LNCAP (cell line): ENCODE measurements at regions not wholly inside any gene's neighbourhood (a gene's known extent, or its start where the extent isn't known, plus 50 kb on each side); places are given as distances from the start of the nearest gene placed in this dataset.

Experiments
- CTCF ChIP-seq: fragments of 450-650 bp; IDR thresholded peaks from 2 replicates; pipeline ENCODE4 v1.5.1; 2017; ENCODE audit warnings: mild to moderate bottlenecking

GRCh38 chr6:93894521-93894920 is 475.2 kb upstream of the EPHA7 start:
- TF ChIP-seq CTCF, result no peak

- TF ChIP-seq CTCF, result no peak
These were observed 470.4 kb upstream of the EPHA7 start for GRCh38 chr6:93889713-93890112.

DNA sequence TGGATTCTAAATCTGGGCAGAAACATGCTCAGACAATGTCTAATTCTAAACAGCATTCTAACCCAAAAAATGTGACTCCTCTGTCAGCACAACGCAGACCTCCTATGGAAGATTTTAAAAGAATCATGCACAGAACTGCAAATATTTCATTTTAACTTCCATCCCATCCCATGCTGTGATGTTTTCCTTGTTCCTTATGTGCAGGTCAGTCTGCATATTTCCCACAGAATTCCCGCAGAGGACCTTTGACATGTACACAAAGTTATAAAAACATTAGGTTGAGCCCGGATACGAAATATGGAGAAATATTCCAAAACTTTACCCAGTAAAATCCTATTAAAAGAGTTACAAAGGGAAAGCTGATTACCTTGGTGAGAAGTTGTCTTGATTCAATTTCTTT is 467.1 kb upstream of the EPHA7 start:
- TF ChIP-seq CTCF, result no peak

GRCh38 chr6:93859971-93860370 is 440.6 kb upstream of the EPHA7 start:
- no peak for TF ChIP-seq CTCF

GRCh38 chr6:93858213-93858612 is 438.9 kb upstream of the EPHA7 start:
- no peak for TF ChIP-seq CTCF

GRCh38 chr6:93849857-93850256 is 430.5 kb upstream of the EPHA7 start:
- TF ChIP-seq CTCF, result no peak

DNA sequence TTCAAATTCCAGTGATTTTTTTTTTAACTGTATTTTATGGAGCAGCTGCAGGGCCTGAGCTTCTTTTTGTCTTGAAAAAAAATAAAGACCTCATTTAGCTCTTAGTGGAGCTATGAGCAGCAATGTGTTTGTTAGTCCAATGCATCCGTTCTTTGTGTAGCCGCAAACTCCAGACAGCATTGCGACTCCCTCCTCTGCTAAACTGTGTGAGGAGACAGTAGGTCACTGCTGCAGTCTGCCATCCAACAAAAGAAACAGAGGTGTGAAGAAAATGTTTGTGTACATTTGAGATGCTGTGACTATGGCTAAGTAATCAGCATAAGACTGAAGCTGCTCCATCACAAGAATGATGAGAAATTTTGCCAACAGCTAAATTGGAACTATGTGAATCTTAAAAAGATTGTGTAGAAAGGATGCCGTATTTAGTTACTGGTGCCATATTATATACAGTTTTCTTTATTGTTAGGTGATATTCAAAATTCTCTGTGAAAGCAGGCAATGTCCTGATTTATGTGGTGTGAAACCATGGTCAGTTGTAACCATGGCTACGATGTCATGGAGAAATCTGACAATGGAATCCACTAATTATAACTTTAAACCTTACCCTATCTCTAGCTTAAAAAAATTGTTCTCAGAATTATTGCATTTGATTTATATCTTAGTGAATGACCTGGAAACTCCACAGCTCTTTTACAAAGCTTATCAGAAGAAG is 428.8 kb upstream of the EPHA7 start:
- no peak for TF ChIP-seq CTCF

DNA sequence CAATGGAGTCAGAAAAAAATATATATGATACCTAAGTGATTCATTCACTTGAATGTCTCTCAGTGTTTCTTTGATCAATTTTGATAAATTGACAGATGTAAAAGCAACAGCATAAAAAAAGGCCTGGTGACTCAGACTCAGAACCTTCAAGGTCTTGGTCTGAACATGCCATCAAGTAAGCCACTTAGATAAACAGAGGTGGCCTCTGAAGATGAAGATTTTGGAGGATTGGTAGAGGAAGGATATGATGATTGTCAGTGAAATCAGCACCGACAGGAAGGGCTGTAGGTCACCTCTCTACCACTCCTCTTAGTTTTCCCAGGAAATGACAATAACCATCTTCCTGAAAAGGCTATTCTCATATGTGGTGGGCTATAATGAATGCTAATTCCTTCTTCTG is 422.8 kb upstream of the EPHA7 start:
- no peak for TF ChIP-seq CTCF
